Left renal cortex interstitium (tissue), 4 donors: ENCODE measurements at regions not wholly inside any gene's neighbourhood (a gene's known extent, or its start where the extent isn't known, plus 50 kb on each side); places are given as distances from the start of the nearest gene placed in this dataset.
"Not testable (repeated sequence)": the region's sequence is repeated elsewhere in the genome, so short reads cannot be mapped to it uniquely, and the experiment has no call there.

Experiments
- DNase-seq, 4 donors: peaks; one replicate each; pipeline ENCODE4 v3.0.0-alpha.2; 2013; ENCODE audit warnings: low read depth in 4 of 4, low spot score in 2 of 4, missing footprints in 1 of 4

DNA sequence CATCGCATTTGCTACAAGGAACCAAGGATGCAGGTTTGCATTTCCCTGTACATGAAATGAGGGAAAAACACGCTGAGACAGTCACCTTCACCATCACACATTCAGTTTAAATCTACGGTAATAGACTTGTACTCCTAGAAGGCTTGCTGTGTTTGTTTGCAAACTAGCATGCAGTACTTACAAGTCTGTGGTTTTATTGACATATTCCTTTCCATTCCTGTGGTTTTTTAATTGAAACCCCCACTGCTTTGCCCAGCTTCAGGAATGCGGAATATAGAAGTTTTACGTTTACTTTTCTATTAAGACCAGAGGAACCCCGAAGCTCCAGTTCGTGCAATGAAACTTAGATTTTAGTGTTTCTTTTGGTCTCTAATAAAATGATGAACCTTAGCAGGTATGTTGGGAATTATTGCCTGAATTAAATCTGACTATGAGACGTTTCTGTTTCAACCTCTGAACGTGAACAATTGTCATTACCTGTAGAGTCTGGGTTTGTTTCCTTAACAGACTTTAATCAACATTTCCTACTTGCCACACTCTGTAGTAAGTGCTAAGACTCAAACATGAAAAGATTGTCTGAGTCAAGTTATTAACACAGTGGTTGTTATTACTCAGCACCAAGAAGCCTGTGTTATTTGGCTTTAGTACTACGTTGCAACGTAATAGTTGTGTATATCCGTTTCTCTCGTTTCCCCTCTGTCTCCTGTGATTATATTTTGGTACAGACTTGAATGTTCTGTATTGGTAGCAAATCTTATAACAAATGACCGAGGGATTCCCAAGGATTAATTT lies 793.3 kb upstream of the GOT2 start:
- DNase-seq: no peak

DNA sequence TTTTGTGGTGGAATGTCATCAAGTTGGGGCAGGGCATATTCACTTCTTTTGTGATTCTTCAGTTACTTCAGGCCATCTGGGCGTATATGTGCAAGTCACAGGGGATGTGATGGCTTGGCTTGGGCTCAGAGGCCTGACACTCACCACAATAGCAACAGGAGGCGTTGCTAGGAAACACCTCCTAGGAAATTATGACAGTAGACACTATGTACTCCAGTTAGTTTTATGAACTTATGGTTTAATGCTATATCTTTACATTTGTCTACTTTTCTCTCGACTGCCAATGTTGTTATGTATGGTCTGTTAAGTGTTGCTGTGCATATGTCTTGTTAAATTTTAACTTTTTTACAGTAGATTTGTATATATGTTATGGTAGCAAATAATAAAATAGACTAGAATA lies 788.7 kb upstream of the GOT2 start:
- no peak for DNase-seq

DNA sequence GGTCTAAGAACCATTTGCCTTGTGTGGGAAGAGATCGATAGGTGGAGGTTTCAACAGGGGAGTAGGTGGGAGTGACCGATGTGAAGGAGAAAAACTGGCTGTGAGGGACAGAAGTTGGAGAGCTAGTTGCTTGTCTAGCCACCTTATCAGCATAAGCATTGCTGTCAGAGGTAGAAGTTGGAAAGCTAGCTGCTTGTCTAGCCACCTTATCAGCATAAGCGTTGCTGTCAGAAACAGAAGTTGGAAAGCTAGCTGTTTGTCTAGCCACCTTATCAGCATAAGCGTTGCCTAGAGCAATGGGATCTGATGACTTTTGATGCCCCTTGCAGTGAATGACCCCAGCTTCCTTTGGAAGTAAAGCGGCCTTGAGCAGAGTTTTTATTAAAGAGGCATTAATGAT lies 784.6 kb upstream of the GOT2 start:
- DNase-seq: not testable (repeated sequence)

DNA sequence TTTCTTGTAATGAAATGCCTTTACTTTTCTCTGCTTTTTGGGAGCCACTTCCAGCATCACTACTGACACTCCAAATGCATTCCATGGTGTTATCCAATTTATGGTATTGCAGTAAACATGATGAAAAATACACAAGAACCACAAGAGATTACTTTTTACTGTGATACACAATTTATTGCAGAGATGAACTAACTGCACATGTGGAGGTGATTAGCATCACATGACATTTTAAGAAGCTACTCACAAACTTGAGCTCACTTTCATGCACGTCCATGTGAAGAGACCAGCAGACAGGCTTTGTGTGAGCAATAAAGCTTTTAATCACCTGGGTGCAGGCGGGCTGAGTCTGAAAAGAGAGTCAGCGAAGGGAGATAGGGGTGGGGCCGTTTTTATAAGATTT lies 780.5 kb upstream of the GOT2 start:
- no peak for DNase-seq

DNA sequence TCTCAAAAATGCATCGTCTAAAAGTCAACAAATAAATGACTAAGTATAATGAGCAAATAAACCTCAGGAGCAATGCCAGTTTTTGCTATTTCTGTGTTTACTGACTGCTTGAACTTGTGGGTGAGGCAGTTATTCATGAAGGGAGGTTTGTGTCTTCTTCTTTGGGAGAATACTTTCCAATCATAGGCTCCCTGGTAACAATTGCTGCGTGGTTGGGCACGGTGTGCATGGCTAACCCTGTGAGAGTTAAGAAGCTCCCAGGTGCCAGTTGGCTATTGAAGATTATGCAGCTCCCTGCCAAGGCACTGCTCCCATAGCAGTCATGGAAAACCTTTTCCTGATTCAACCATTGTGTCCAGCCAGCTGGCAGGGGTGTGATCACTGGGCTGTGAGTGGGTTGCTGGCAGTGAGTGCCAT lies 775.9 kb upstream of the GOT2 start:
- DNase-seq: no peak

DNA sequence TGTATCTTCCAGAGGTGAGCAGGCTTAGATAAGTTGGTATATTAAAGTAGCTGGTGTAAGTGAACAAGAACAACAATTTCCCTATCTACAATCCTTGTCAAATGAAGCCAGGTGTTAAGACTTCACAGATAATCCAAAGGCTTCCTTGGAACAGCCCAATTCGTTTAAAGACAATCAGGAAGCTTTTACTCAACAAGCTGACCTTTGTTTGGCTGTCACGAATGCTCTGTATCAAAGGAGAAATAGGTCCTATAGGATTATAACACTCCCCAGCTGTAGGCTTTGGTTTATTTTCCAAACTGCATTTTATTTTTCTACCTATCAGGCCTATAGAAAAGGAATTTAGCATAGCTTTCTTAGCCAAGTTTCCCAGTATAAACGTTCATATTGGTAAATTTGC lies 766.5 kb upstream of the GOT2 start:
- DNase-seq: no peak

DNA sequence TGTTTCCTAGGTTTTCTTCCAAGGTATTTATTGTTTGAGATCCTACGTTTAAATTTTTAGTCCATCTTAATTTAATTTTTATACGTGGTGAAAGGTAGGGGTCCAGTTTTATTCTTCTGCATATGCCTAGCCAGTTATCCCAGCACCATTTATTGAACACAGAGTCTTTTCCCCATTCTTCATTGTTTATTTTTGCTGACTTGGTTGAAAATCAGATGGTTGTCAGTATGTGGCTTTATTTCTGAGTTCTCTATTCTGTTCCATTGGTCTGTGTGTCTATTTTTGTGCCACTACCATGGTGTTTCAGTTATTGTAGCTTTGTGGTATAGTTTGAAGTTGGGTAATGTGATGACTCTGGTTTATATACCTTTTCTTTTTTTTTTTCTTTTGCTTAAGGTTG lies 753.0 kb upstream of the GOT2 start:
- no peak for DNase-seq

DNA sequence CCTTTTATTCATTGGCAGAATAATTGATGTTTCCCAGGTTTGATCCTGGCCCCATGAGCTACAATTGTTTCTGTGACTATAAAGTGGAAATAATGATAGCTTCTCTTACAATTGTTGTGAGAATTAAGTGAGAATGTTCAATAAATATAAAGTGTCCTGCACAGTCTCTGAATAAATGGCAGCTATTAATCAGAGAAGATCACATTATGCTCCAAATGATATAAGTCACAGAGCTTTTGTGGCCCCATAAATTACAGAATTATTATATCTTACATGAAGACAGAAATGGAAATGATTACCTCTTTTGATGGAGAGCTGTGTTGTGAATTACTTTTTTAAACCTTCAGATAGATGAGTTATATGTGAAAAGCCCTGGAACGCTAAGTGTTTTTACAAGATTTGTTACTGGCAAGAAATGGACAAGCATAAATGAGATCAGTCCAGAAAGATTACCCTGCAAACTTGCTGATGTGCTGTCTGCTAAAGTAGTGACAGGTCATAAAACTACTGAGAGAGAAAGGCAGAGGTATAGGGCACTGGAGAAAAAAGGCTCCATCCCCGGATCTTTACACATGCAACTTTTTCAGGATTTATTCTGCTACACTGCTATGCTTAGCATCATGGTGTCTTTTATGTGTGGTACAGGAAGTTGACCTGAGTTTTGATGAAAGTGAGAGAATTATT lies 750.9 kb upstream of the GOT2 start:
- no peak for DNase-seq

DNA sequence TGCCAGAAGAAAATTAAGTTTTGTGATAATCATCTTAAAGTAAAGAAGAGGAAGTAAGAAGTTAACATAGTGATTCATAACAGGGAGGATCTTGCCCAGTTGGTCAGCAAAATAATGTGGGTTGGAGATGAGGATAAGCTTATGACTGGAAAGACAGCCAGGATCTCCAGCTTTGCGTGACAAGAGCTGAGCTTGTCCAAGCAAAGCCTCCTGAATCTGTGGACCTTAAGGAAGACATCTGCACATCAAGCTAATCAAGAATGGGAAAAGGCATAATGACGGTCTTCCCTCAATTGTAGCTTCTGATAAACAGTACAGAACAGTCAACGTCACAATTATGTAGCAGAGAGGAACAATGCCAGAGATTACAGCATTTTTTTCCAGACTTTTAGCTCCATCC lies 744.7 kb upstream of the GOT2 start:
- no peak for DNase-seq

DNA sequence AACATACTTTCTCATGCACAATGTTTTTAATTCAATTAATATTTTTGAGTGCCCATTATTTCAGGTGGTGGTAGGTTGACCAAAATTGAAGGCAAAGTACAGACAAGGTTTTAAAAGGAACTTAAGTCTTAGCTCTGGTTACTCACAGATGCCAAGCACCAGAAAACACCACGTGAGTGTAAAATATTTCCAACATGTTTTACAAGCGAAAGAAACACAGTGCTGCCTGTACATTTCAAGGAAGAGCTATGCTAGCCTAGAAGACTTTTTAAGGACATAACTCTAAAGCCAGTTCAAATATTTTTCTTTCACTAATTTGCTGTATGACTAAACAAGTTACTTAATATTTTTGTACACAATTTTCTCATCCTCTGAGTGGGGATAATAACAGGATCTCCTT lies 736.4 kb upstream of the GOT2 start:
- DNase-seq: no peak

DNA sequence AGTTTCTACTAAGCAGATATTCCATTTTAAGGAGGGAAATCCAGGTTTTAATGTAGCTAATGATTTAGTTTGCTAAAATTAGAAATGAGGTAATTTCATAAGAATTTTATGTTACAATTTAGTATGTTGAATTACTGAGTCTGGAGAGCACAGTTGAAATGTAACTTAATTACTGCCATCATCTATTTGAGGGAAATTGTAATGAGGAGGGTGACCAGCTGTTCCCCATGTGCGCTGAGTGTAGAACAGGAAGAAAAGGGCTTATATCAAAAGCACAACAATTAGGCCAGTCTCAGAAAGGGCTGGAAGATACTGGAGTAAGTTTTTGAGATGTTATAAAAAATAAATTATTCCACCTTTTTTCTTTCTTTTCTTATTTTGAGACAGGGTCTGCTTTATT lies 735.1 kb upstream of the GOT2 start:
- DNase-seq: peak in 1 of 4 donors; percentile 24

DNA sequence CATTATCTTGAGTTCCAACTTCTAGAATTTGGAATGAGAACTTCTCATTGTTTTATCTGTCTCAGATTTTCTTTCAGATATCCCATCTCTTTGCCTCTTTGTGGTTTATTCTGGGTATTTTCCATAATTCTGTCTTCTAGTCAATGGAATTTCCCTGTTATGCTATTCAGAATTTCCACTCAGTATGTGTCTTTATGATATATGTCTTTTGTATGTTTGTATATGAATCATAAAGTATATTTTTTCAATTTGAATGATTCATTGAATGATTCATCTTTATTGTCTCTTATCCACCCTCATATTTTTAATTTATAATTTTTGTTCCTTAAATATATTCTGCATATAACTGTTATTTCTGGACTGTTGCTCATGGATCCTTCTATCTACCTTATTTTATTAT lies 729.7 kb upstream of the GOT2 start:
- no peak for DNase-seq

DNA sequence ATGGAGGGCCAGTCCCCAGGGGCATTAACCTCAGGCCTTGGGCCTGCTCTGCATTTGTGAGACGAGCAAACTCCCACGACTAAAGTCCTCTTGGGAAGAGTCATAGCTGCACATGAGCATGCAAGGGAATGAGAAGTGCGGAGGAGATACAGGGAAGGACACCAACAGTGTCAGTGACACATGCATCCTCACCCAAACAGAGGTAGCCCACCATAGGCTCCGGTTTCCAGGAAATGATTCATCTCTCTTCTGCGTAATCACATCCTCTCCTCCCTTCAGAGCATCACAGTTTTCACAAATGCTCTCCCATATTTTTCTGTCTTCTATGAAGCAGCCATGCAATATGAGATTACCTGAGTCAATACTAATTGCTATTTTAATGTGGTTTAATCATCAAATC lies 725.7 kb upstream of the GOT2 start:
- no peak for DNase-seq

DNA sequence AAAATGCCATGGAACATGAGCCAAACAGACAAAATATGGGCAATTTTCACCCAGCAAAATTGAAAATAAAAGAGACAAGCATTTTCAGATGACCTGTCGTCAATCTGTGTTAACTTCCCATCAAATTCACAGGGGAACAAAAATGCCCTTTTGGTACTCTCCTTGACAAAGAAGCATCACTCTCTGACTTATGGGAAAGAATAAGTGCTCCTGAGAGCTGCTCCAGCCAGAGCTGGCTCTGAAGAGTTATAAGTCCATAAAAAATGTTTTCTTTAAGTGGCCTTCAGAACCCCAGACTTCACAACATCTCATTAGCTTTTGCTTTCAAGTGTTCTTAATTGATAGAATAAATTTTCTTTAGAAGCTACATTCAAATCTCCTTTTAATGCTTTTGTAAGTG lies 721.4 kb upstream of the GOT2 start:
- no peak for DNase-seq

DNA sequence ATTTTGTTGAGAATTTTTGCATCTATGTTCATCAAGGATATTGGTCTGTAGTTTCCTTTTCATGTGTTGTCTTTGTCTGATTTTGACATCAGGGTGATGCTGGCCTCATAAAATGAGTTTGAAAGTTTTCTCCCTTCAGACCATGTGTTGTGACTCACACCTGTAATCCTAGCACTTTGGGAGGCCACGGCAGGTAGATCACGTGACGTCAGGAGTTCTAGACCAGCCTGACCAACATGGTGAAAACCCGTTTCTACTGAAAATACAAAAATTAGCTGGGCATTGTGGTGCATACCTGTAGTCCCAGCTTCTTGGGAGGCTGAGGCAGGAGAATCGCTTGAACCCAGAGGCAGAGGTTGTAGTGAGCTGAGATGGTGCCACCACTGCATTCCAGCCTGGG lies 716.4 kb upstream of the GOT2 start:
- DNase-seq: not testable (repeated sequence)

DNA sequence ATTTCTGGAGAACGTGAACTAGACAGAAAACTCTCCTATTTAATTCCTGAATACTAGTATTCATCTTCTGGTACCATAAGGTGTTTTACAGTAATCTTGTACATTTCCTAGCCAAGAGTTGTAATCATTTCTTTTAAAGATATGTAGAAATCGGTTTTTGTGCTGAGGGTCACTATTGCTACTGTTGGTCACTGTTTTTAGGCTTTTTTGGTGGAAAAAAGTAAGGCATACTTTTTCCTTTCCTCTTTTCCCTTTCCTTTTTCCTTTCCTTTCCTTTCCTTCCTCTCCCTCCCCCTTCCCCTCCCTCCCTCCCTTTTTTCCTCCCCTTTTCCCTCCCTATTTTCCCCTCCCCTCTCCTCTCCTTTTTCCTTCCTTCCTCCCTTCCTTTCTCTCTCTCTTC lies 706.4 kb upstream of the GOT2 start:
- DNase-seq: no peak

DNA sequence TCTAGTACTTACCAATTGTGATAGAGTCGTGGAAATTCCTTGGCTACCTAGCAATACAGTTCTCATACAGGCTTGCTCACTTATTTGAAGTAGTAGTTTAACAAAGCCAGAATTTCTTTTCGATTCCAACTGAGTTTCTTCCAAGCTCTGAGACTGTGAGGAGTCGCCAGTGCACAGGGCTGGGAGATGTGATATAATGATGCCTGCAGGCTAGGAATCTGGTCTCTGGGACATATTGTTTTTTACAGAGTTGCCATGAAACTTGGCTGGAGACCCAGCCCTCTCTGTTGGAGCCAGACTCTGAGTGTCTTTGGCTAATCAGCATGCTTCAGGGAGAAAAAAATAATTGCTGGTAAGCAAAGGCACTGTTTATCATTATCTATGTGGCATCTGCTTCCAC lies 698.8 kb upstream of the GOT2 start:
- DNase-seq: no peak

DNA sequence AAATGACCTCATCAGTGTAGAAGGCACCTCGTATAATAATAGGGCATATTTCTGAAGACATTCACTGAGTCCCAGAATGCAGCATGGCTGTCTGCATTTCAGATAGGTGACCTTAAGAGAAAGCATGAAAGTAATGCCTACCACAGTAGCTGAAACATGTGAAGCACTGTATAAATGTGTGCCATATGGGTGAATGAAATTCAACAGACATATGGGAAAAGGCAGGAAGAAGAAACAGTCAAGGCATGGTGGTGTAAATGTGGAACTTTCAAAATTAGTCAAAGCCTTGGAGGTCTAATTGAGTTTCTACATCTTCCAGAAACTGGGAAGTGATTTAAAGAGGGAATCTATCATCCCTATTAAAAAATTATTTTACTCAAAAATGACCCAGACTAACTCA lies 698.2 kb upstream of the GOT2 start:
- no peak for DNase-seq

DNA sequence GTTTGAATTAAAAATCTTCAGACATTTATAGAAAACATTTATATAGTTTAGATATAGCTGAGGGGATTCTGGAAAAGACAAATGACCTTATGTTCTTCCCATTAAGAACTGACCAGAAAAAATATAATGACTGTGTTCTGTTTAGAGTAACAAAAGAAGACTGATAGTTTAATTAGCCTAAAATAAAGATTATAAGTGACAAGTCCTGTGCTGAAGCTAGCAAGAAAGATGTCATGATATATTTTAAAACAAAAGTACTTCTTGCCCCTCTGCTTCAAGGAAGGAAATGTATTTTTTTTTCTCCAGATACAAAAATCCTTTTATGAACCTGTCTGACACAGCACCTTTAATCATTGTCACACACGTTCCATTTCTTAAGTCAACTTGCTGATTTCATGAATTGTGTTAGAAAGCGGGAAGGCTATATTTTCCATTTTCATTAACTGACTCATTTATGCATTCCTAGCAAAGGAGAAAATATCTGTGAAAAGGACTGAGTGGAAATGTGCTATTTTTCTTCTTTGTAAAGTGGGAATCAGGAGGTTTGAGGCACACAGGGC lies 690.7 kb upstream of the GOT2 start:
- no peak for DNase-seq

DNA sequence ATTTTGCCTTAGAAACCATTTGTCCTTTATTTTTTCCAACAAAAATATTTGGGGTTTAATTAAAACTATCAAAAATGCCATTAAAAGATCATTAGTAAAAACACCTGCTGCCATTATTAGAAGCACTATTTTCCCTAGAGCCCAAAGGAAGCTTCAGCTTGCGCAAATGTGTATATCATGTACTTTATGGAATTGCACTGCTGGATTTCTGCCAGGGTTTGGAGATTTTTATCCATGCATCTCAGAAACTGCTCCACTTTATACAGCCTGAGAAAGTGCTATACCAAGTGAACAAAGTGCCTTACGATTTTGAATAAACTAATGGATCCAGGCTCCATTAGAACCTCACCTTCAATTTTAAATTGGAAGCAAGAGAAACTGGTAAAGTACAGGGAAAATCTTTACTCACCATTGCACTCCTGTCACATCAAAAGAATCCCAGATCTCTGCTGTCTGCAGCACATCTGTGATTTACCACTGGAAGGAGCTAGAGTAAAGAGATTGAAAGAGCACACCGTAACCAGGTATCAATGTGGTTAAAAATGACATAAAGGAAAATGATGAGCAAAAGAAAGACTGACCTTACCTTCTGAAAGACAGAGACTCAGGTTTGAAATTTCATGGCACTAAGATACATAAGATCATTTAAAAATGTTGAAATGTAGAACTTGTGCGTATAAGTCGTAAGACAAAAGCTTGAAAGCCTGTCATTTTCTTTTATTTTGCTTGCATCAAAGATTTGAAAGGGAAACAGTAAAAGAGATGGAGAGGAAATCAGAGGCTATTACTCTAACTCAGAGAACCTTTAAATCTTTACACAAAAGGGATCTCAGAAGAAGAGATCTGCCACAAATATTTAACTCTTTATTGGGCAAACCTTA lies 678.1 kb upstream of the GOT2 start:
- DNase-seq: no peak

DNA sequence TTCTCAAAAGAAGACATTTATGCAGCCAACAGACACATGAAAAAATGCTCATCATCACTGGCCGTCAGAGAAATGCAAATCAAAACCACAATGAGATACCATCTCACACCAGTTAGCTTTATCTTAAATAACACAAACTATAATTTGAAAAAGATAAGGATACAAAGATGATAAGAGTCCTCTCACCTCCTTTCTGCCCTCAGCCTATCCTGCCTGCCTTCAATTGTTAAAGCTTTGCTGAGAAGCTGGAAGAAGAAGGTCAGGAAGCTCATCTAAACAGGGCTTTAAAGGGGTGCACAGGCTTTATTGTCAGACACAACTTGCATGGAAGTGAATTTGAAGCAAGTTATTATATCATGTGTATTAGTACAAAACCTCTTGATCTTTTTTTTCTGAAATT lies 676.3 kb upstream of the GOT2 start:
- no peak for DNase-seq
